ENCODE measurements at regions not wholly inside any gene's neighbourhood (a gene's known extent, or its start where the extent isn't known, plus 50 kb on each side); places are given as distances from the start of the nearest gene placed in this dataset.

GRCh38 chr16:59892376-59892775, 1158.3 kb upstream of the GOT2 start:
- Histone ChIP-seq H3K4me3 (no peak overlapping the region), H3K27ac (no peak overlapping the region), H3K4me1 (no peaks in the 10 kb centered on the region), H3K36me3 (no peaks in the 10 kb centered on the region), H3K27me3 (no peaks in the 10 kb centered on the region), H3K9me3 (peaks cover 4 to 6% of the 10 kb centered on the region in 2 donors)
- no peak for DNase-seq
- TF ChIP-seq POLR2AphosphoS5 (IDR thresholded peaks at IDR 0.05) (no peak), EP300 (IDR thresholded peaks at IDR 0.05; ENCODE audit: low read depth) (no peak), POLR2A (IDR thresholded peaks at IDR 0.05) (no peak), CTCF (IDR thresholded peaks at IDR 0.05) (no peak)
- in situ Hi-C loops (cut with MboI; ENCODE audit: low pct_ligation_motif_present in 1 of 4, low pct_unique_long_range_greater_than_20kb in 1 of 4, low sequenced_read_pairs in 3 of 4): no loop called here
- intact Hi-C loops (cut with DNase I; ENCODE audit: low total_unique reads): no loop called here
- 92 to 94% methylated on average over 8 of the region's 8 CpGs for WGBS, 2 donors (ENCODE audit: low coverage in 1 of 2)

GRCh38 chr16:59887856-59888255, 1153.7 kb upstream of the GOT2 start:
- no peak for DNase-seq
- H3K9me3 ChIP-seq: peaks cover 6 to 7% of the 10 kb centered on the region in 2 donors
- TF ChIP-seq CTCF (IDR thresholded peaks at IDR 0.05) (no peak), EP300 (IDR thresholded peaks at IDR 0.05; ENCODE audit: low read depth) (no peak), POLR2A (IDR thresholded peaks at IDR 0.05) (no peak), POLR2AphosphoS5 (IDR thresholded peaks at IDR 0.05) (no peak)
- no peaks in the 10 kb centered on the region for H3K36me3 ChIP-seq
- H3K27me3 ChIP-seq: no peaks in the 10 kb centered on the region
- H3K4me1 ChIP-seq: peaks cover 0 to 6% (median 0%) of the 10 kb centered on the region in 4 donors
- intact Hi-C loops (cut with DNase I; ENCODE audit: low total_unique reads): no loop called here
- in situ Hi-C loops (cut with MboI; ENCODE audit: low pct_ligation_motif_present in 1 of 4, low pct_unique_long_range_greater_than_20kb in 1 of 4, low sequenced_read_pairs in 3 of 4): no loop called here
- WGBS, 2 donors (ENCODE audit: low coverage in 1 of 2): 64 to 70% methylated on average over 1 to 2 of the region's 2 CpGs
- no peak overlapping the region for H3K4me3 ChIP-seq
- H3K27ac ChIP-seq: no peak overlapping the region

- peaks cover 0 to 6% (median 0%) of the 10 kb centered on the region in 4 donors for H3K4me1 ChIP-seq
- WGBS, 2 donors (ENCODE audit: low coverage in 1 of 2): 25 to 39% methylated on average over 2 of the region's 2 CpGs
- H3K36me3 ChIP-seq: no peaks in the 10 kb centered on the region
- no peaks in the 10 kb centered on the region for H3K27me3 ChIP-seq
- peak in 2 of 3 donors; percentile 41 to 56 for TF ChIP-seq POLR2AphosphoS5 (IDR thresholded peaks at IDR 0.05)
- no peak for TF ChIP-seq POLR2A (IDR thresholded peaks at IDR 0.05)
- no peak for TF ChIP-seq CTCF (IDR thresholded peaks at IDR 0.05)
- intact Hi-C loops (cut with DNase I; ENCODE audit: low total_unique reads) (no loop called here), in situ Hi-C loops (cut with MboI; ENCODE audit: low pct_ligation_motif_present in 1 of 4, low pct_unique_long_range_greater_than_20kb in 1 of 4, low sequenced_read_pairs in 3 of 4) (no loop called here)
- no peak overlapping the region for H3K4me3 ChIP-seq
- H3K9me3 ChIP-seq: peaks cover 6 to 7% of the 10 kb centered on the region in 2 donors
- H3K27ac ChIP-seq: no peak overlapping the region
- DNase-seq: no peak
Measured at GRCh38 chr16:59886021-59886420, 1151.9 kb upstream of the GOT2 start.

- in situ Hi-C loops (cut with MboI; ENCODE audit: low pct_ligation_motif_present in 1 of 4, low pct_unique_long_range_greater_than_20kb in 1 of 4, low sequenced_read_pairs in 3 of 4): no loop called here
- TF ChIP-seq POLR2A (IDR thresholded peaks at IDR 0.05) (no peak), POLR2AphosphoS5 (IDR thresholded peaks at IDR 0.05) (no peak), CTCF (IDR thresholded peaks at IDR 0.05) (no peak)
Measured at GRCh38 chr16:59881376-59881775, 1147.3 kb upstream of the GOT2 start.

More at GRCh38 chr16:59881376-59881775, 1147.3 kb upstream of the GOT2 start:
- Histone ChIP-seq H3K9me3 (peaks cover 0 to 3% of the 10 kb centered on the region in 2 donors), H3K4me1 (peaks cover 0 to 3% (median 0%) of the 10 kb centered on the region in 4 donors), H3K27ac (no peak overlapping the region), H3K4me3 (no peak overlapping the region), H3K36me3 (no peaks in the 10 kb centered on the region), H3K27me3 (no peaks in the 10 kb centered on the region)
- no peak for DNase-seq
- 66 to 93% methylated on average over 2 to 3 of the region's 3 CpGs for WGBS, 2 donors (ENCODE audit: low coverage in 1 of 2)
- intact Hi-C loops (cut with DNase I; ENCODE audit: low total_unique reads): no loop called here
